HG03045 (cell line): ENCODE measurements at regions not wholly inside any gene's neighbourhood (a gene's known extent, or its start where the extent isn't known, plus 50 kb on each side); places are given as distances from the start of the nearest gene placed in this dataset.

Source experiments
- ATAC-seq: cut with Tn5 transposase; IDR thresholded peaks from one replicate; pipeline ENCODE4 v1.9.1; 2021; ENCODE audit warnings: mild to moderate bottlenecking, moderate library complexity; ENCODE audit not compliant: unreplicated experiment

GRCh38 chr13:74891610-74892009 lies 590.4 kb downstream of the TBC1D4 start:
- no peak for ATAC-seq

GRCh38 chr13:74889321-74889720 lies 592.6 kb downstream of the TBC1D4 start:
- no peak for ATAC-seq

GRCh38 chr13:74886502-74886901 lies 595.5 kb downstream of the TBC1D4 start:
- ATAC-seq, result no peak

- no peak for ATAC-seq
Observed at GRCh38 chr13:74883834-74884233, 598.1 kb downstream of the TBC1D4 start.

GRCh38 chr13:74871369-74872070 lies 610.4 kb downstream of the TBC1D4 start:
- no peak for ATAC-seq

GRCh38 chr13:74870865-74871264 lies 611.1 kb downstream of the TBC1D4 start:
- no peak for ATAC-seq

- ATAC-seq, result no peak
Observed at GRCh38 chr13:74869846-74870245, 612.1 kb downstream of the TBC1D4 start.

GRCh38 chr13:74868049-74868448 lies 613.9 kb downstream of the TBC1D4 start:
- ATAC-seq, result no peak

GRCh38 chr13:74867460-74867859 lies 614.5 kb downstream of the TBC1D4 start:
- no peak for ATAC-seq

- ATAC-seq, result no peak
Observed at GRCh38 chr13:74866101-74866500, 615.9 kb downstream of the TBC1D4 start.

GRCh38 chr13:74865656-74866055 lies 616.3 kb downstream of the TBC1D4 start:
- no peak for ATAC-seq

- no peak for ATAC-seq
Observed at GRCh38 chr13:74860789-74861188, 621.2 kb downstream of the TBC1D4 start.

- no peak for ATAC-seq
Observed at GRCh38 chr13:74850893-74851292, 631.1 kb downstream of the TBC1D4 start.

- no peak for ATAC-seq
Observed at GRCh38 chr13:74847966-74848365, 634.0 kb downstream of the TBC1D4 start.

GRCh38 chr13:74845806-74846205 lies 636.2 kb downstream of the TBC1D4 start:
- ATAC-seq, result no peak

GRCh38 chr13:74841651-74842050 lies 640.3 kb downstream of the TBC1D4 start:
- no peak for ATAC-seq

GRCh38 chr13:74841123-74841522 lies 640.8 kb downstream of the TBC1D4 start:
- no peak for ATAC-seq

- no peak for ATAC-seq
Observed at GRCh38 chr13:74839656-74840055, 642.3 kb downstream of the TBC1D4 start.

GRCh38 chr13:74838096-74838495 lies 643.9 kb downstream of the TBC1D4 start:
- no peak for ATAC-seq

GRCh38 chr13:74836628-74837027 lies 645.3 kb downstream of the TBC1D4 start:
- no peak for ATAC-seq

GRCh38 chr13:74835579-74835978 lies 646.4 kb downstream of the TBC1D4 start:
- no peak for ATAC-seq

- no peak for ATAC-seq
Observed at GRCh38 chr13:74825938-74826246, 656.1 kb downstream of the TBC1D4 start.
